ENCODE measurements at regions not wholly inside any gene's neighbourhood (a gene's known extent, or its start where the extent isn't known, plus 50 kb on each side); places are given as distances from the start of the nearest gene placed in this dataset.

DNA sequence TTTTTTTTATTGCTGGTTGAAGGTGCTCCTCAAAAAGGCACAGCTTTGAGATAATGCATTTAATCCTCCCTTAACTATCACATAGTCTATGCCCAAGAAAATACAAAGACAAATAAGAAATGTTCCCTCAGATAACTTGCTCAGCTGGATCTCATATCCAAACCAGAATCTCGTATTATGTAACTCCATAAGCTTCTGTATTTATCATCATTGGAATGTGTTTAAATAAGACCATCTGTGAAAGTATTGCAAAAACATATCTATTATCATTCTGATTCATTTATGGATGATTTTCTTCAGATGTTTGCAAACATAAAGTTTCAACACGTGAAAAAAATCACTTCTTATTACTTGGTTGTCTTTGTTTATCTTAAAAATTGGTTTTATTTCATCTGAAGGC, 190.9 kb downstream of the IRS2 start:
- TF ChIP-seq, protein P1, sequence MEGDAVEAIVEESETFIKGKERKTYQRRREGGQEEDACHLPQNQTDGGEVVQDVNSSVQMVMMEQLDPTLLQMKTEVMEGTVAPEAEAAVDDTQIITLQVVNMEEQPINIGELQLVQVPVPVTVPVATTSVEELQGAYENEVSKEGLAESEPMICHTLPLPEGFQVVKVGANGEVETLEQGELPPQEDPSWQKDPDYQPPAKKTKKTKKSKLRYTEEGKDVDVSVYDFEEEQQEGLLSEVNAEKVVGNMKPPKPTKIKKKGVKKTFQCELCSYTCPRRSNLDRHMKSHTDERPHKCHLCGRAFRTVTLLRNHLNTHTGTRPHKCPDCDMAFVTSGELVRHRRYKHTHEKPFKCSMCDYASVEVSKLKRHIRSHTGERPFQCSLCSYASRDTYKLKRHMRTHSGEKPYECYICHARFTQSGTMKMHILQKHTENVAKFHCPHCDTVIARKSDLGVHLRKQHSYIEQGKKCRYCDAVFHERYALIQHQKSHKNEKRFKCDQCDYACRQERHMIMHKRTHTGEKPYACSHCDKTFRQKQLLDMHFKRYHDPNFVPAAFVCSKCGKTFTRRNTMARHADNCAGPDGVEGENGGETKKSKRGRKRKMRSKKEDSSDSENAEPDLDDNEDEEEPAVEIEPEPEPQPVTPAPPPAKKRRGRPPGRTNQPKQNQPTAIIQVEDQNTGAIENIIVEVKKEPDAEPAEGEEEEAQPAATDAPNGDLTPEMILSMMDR (conservative IDR thresholded peaks at IDR 0.05; ENCODE audit: low read depth, low read length) = no peak
- TF ChIP-seq, protein P2, sequence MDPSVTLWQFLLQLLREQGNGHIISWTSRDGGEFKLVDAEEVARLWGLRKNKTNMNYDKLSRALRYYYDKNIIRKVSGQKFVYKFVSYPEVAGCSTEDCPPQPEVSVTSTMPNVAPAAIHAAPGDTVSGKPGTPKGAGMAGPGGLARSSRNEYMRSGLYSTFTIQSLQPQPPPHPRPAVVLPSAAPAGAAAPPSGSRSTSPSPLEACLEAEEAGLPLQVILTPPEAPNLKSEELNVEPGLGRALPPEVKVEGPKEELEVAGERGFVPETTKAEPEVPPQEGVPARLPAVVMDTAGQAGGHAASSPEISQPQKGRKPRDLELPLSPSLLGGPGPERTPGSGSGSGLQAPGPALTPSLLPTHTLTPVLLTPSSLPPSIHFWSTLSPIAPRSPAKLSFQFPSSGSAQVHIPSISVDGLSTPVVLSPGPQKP (IDR thresholded peaks at IDR 0.05; ENCODE audit: borderline replicate concordance, low read depth, low read length) = no peak
- TF ChIP-seq MAZ (IDR thresholded peaks at IDR 0.05; ENCODE audit: borderline replicate concordance, low read depth, low read length) = no peak
- no peak for TF ChIP-seq MAFK (IDR thresholded peaks at IDR 0.05; ENCODE audit: low read depth, low read length)
- no peak for TF ChIP-seq POLR2A (IDR thresholded peaks at IDR 0.05; ENCODE audit: low read depth, low read length)

All from IMR-90 (cell line).